ENCODE measurements at regions not wholly inside any gene's neighbourhood (a gene's known extent, or its start where the extent isn't known, plus 50 kb on each side); places are given as distances from the start of the nearest gene placed in this dataset.

DNA sequence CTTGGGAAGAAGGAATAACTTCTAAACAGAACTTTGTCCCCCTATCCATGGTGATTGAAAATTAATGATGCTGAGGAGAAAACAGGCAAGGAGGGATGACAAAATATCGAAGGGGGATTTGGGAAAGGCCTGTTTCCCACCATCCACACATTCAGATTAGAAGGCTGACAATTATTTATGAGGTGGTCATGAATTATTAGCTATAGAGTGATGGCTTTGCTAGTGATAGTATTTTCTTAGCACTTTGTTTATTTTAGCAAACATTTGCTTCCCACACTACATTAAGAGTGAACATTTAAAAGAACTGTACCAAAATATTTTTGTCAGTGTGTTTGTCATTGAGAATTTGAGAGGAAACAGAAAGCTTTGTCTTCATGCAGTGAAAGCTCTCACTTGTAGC, 172.6 kb upstream of the PDZRN3 start:
- TF ChIP-seq POLR2A (IDR thresholded peaks at IDR 0.05; ENCODE audit: low read length) (no peak), GATA1 (IDR thresholded peaks at IDR 0.05; ENCODE audit: low read depth, low read length) (no peak)
